ENCODE measurements at regions not wholly inside any gene's neighbourhood (a gene's known extent, or its start where the extent isn't known, plus 50 kb on each side); places are given as distances from the start of the nearest gene placed in this dataset.
"Not testable (repeated sequence)": the region's sequence is repeated elsewhere in the genome, so short reads cannot be mapped to it uniquely, and the experiment has no call there.

- not testable (repeated sequence) for DNase-seq
Measured at GRCh38 chr6:977226-977625, 284.3 kb upstream of the EXOC2 start.

DNA sequence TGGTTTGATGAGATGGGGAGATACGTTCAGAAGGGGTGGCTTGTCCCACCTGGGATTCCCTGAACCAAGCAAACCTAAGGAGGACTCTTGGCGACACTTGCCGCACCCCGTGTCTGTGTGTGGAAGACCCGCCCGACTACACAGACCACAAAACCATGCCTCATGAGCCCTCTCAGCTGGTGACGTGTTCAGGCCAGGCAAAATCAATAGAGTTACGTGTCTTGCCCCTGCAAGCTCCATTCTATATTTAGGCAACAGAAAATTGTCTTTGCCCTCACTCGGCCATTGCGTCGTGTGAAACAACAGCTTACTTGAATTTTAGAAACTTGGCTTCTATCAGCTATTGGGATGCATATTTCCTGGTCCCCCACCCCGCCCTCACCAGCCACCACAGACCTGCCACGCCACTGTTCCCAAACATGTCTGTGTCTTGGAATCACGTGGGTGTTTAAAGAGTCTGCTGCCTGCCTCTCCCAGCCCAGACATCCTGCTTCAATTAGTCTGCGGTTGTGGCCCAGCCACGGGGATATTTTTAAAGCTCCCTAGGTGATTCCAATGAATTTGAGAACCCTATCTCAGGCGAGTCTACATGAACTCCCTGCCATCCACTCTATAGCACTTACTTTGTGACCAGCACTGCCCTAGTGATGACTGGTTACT is 279.2 kb upstream of the EXOC2 start:
- DNase-seq: no peak

DNA sequence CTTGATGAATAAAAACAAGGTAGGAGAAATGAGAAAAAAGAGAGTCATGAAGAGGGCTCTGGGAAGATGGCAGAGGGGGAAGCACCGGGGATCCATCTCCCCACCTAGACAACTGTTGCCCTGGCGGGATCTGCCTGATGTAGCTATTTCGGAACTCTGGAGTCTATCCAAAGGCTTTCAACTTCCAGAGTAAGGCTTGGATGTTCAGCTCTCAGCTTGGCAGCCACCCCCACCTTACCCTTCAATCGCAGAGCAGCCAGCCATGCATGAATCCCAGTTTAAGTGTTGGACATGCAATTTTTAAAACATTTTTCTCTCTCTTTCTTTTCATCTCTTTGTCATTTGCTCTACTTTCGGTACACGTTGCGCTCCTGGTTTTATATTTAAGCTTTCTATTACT is 275.9 kb upstream of the EXOC2 start:
- DNase-seq: no peak

- DNase-seq: no peak
Measured at GRCh38 chr6:967701-968100, 274.8 kb upstream of the EXOC2 start.

GRCh38 chr6:965343-965742 is 272.4 kb upstream of the EXOC2 start:
- DNase-seq: no peak

- DNase-seq: no peak
Measured at GRCh38 chr6:963456-963855, 270.5 kb upstream of the EXOC2 start.

DNA sequence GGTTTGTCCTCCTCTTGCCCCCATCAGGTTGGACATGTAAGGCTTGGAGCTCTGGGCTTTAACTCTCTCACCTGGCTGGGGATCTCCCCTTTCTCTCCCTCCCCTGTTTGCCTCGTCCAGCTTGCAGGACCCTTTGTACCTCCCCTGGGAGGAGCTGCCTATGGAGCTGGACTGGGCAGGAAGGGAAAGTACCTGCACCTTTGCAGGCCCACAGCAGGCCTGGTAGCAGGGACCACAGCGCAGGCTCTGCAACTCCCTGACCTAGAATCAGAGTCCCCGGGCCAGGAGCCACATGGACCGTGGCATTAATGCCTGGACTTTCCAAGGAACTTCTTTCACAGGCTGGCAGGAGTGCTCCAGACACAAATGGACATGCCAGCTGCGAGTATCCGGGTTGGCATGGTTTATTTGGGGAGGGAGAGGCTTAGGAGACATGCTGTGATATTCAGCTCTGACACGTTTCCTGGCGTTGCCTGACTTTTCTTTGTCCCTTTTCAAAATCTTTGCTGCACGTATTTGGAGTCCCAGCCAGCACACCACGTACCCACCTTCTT is 268.5 kb upstream of the EXOC2 start:
- DNase-seq: no peak

- no peak for DNase-seq
Measured at GRCh38 chr6:960356-960755, 267.4 kb upstream of the EXOC2 start.

DNA sequence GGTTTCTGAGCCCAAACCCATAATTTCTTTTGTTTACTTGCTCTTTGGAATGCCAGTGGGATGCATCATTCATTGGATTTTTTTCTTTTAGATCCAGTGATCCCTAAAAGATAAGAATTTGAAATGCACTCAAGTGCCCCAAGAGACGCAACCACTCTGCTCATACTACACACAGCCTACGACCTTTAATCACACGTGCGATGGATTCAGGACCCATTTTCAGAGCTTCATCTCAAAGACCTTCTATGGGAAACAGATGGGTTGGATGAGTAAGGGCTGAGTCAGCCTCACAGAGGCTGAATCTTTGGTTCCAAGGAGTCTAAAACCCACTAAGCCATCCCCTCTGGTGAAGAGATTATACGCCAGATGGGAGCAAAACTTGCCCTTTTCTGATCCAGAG is 265.5 kb upstream of the EXOC2 start:
- no peak for DNase-seq

DNA sequence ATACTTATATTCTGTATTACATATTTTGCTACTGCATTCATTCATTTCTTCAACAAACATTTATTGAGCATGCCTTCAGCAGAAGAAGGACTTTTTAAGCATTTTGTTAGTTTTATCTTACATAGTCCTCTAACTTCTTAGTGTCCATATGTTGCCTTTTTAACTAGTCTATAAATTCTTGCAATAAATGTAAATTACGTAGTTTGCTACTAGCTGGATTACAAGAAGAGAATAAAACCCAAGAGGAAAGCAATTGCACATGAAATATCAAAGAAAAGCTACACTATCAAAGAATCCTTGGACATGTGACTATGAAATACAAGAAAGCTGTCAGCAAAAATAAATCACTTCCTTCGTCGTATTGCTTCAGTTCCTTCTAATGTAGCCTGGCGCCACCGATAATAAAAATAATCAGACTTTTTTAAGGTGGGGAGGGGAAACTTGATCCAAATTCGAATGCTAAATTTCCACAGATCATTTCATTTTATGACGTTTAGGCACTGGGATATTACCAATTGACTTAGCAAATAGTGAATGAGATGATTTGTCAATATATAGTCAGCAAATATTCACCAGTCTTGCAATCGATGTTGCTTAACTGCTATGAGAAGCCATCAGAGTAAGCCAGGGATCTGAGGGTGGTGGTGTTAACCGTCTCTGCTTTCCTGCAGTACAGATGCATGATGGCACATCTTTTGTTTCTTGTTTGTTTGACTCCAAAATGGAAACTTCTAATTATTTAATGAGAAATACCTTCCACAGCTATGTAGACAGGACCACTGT is 258.7 kb upstream of the EXOC2 start:
- DNase-seq: no peak

GRCh38 chr6:947235-947934 is 254.4 kb upstream of the EXOC2 start:
- no peak for DNase-seq

DNA sequence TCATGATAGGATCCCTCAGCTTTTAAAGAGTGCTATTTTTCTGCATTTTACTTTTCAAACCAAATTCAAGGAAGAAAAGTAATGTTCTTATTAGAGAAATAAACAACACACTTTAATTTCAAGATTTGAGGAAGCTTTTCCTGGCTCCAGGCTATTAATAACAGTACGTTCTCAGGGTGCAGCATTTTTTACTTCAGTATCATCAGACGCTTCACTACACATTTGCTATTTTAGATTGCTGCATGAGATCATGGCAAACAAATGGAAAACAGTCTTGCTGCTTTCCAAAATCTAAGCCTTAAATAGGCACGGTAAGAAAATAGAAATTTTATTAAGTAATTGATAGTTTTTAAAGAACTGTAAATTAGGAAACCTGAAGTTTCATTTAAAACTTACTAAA is 253.6 kb upstream of the EXOC2 start:
- no peak for DNase-seq

GRCh38 chr6:939526-940252 is 246.8 kb upstream of the EXOC2 start:
- no peak for DNase-seq

DNA sequence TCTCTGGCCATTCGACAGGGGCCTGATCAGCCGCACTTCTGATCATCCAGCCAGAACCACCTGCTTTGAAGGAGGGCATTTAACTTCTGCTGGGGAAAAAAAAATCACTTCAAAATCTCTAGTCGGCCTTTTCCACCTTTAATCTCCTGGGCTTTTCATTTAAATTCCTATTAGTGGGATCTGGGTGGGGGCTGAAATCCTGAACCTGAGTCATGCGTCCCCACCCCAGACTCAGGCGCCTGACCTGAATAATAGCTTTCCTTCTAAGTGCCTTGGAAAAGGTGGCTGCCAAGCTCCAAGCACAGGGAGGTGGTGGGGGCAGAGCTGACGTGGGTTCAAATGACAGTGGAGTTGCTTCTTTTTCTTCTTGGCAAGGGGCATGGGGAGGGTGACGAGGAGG is 246.0 kb upstream of the EXOC2 start:
- DNase-seq: no peak

DNA sequence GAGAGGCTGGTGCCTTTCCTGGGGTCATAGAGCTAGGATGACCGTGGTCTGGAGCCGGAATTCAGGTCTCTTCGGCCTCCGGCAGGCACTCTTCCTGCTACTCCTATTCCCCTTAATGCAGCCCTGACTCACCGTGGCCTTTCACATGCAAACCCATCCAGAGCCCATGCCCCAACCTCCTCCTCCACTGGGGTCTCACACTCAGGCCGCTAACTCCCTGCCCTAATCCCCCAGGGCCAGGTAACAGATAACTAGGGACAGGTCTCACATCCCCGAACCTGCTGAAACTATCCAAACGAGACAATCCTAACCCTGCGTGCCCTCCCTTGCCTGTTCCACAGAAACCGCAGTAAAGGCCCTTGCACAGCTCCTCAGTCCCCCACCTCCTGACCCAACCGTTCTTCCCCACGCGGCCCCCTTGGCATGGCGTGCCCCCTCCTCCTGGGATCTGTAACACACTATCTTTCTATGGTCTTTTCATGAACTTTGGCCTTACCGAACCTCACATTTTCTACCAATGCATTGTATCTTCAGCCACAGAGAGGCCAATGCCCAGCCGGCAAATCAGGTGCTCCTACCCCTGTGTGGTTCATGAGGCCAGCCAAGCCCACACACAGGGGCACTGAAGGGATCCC is 245.4 kb upstream of the EXOC2 start:
- DNase-seq: no peak

GRCh38 chr6:935582-935981 is 242.6 kb upstream of the EXOC2 start:
- no peak for DNase-seq

DNA sequence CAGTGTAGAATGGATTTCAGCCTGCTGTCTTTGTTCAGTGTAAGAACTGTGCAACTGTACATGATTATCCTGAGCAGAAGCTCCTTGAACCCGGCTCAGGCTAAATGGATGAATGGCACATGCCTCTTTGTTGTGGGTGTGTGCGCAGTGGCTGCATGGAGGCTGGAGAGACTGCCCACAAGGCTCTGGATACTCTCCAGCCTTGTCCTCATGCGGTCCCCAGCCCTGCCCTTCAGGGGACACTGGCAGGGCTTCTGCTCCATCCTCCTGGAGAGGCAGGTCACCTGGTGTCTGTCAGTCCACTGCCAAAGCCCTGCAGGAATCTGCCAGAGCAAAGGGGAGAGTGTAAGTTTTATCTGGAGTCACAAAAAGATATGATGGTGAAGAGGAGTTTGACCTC is 241.7 kb upstream of the EXOC2 start:
- DNase-seq: no peak

- DNase-seq: not testable (repeated sequence)
Measured at GRCh38 chr6:931919-932318, 239.0 kb upstream of the EXOC2 start.

GRCh38 chr6:927157-927556 is 234.2 kb upstream of the EXOC2 start:
- no peak for DNase-seq

GRCh38 chr6:925656-926213 is 232.8 kb upstream of the EXOC2 start:
- no peak for DNase-seq

- no peak for DNase-seq
Measured at GRCh38 chr6:924661-925060, 231.7 kb upstream of the EXOC2 start.

DNA sequence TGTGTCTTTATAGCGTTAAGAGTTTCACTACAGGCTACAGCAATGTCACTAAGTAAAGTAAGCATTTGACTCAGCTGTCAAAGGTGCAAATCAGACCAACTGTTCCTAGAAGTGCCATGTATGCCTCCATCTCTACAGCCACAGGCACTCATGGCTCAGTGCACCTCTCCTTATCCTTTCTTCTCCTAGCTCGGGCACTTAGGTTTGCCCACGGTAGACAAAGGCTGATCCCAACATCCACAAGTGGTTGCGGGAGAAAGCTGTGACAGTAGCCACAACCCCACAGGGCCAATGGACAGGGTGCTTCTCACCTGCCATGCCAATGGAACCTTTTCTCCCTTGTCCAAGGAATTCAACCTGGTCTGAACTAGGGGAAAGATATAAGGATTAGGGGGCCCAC is 228.5 kb upstream of the EXOC2 start:
- no peak for DNase-seq
